ENCODE measurements at regions not wholly inside any gene's neighbourhood (a gene's known extent, or its start where the extent isn't known, plus 50 kb on each side); places are given as distances from the start of the nearest gene placed in this dataset.

GRCh38 chr11:23556163-23556750 lies 696.0 kb upstream of the CCDC179 start:
- Histone ChIP-seq H3K4me3 (ENCODE audit: low read length) (no peak overlapping the region), H3K27ac (ENCODE audit: low read length) (no peak overlapping the region), H2AFZ (ENCODE audit: low read length) (no peak overlapping the region), H3F3A (ENCODE audit: insufficient read depth, low read length) (no peaks in the 10 kb centered on the region), H3K36me3 (replicated peaks; ENCODE audit: insufficient read depth, low read length) (no peaks in the 10 kb centered on the region), H3K9me3 (replicated peaks; ENCODE audit: insufficient read depth, low read length) (no peaks in the 10 kb centered on the region), H3K27me3 (replicated peaks; ENCODE audit: insufficient read depth, low read length) (no peaks in the 10 kb centered on the region), H3K9ac (ENCODE audit: low read length) (no peak overlapping the region), H3K4me2 (ENCODE audit: low read depth, low read length) (no peak overlapping the region), H3K79me2 (ENCODE audit: low read length) (no peaks in the 10 kb centered on the region), H3K9me2 (replicated peaks; ENCODE audit: insufficient read depth, low read length) (no peaks in the 10 kb centered on the region), H4K20me1 (ENCODE audit: insufficient read depth, low read length) (no peaks in the 10 kb centered on the region), H3K4me1 (ENCODE audit: low read length) (no peaks in the 10 kb centered on the region)
- DNase-seq: no peak
- TF ChIP-seq EZH2 (optimal IDR thresholded peaks at IDR 0.05; ENCODE audit: low read depth, low read length) (no peak), EZH2phosphoT487 (IDR thresholded peaks at IDR 0.05; ENCODE audit: low read length) (no peak), CTCF (IDR thresholded peaks at IDR 0.05; ENCODE audit: low read length) (no peak)

DNA sequence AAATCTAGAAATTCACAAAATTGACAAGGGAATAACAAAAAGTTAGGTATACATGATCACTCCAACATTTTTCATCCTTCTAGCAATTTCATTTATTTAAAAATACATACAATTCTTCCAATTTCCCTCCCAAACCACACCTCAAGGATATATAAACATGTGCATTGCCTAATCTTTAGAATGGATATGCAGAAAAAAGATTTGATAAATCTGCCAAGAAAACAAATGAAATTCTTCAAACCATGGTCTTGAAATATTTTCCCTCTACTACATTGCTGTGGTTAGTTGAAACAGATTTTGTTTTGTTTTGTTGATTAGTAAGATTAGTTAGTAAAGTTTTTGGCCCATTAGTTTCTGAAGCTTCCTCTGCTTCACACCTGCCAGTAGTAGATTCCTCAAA lies 703.3 kb upstream of the CCDC179 start:
- Histone ChIP-seq H3K36me3 (replicated peaks; ENCODE audit: insufficient read depth, low read length) (no peaks in the 10 kb centered on the region), H2AFZ (ENCODE audit: low read length) (no peak overlapping the region), H3F3A (ENCODE audit: insufficient read depth, low read length) (peaks cover under 1% of the 10 kb centered on the region), H3K9me3 (replicated peaks; ENCODE audit: insufficient read depth, low read length) (no peaks in the 10 kb centered on the region), H3K4me1 (ENCODE audit: low read length) (peaks cover 9% of the 10 kb centered on the region; the same call in 1 of the 2 replicates), H4K20me1 (ENCODE audit: insufficient read depth, low read length) (no peaks in the 10 kb centered on the region), H3K27ac (ENCODE audit: low read length) (no peak overlapping the region), H3K9me2 (replicated peaks; ENCODE audit: insufficient read depth, low read length) (no peaks in the 10 kb centered on the region), H3K79me2 (ENCODE audit: low read length) (no peaks in the 10 kb centered on the region), H3K4me2 (ENCODE audit: low read depth, low read length) (no peak overlapping the region), H3K9ac (ENCODE audit: low read length) (no peak overlapping the region), H3K4me3 (ENCODE audit: low read length) (no peak overlapping the region), H3K27me3 (replicated peaks; ENCODE audit: insufficient read depth, low read length) (no peaks in the 10 kb centered on the region)
- no peak for DNase-seq
- TF ChIP-seq EZH2phosphoT487 (IDR thresholded peaks at IDR 0.05; ENCODE audit: low read length) (no peak), CTCF (IDR thresholded peaks at IDR 0.05; ENCODE audit: low read length) (no peak), EZH2 (optimal IDR thresholded peaks at IDR 0.05; ENCODE audit: low read depth, low read length) (no peak)

DNA sequence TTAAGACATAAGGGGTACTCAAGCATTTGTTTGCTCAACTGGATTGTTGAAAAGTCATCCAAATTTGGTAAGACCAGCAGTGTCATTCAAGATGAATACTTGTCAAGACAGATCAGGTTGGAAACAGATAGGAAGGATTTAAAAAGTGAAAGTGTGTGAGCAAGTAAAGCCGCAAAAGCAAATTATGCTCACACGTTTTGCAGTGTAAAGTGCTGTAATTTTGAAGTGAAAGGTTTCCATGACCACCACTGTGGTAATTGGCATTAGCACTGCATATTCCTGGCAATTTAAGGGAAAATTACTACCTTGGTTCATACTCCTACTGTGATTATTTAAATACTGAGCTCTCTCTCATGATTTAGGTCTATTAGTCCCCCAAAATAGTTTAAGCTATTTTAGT lies 704.1 kb upstream of the CCDC179 start:
- Histone ChIP-seq H3K27ac (ENCODE audit: low read length) (no peak overlapping the region), H3K9me2 (replicated peaks; ENCODE audit: insufficient read depth, low read length) (no peaks in the 10 kb centered on the region), H3K4me1 (ENCODE audit: low read length) (peaks cover 13% of the 10 kb centered on the region), H4K20me1 (ENCODE audit: insufficient read depth, low read length) (no peaks in the 10 kb centered on the region), H3K27me3 (replicated peaks; ENCODE audit: insufficient read depth, low read length) (no peaks in the 10 kb centered on the region), H3K9me3 (replicated peaks; ENCODE audit: insufficient read depth, low read length) (no peaks in the 10 kb centered on the region), H2AFZ (ENCODE audit: low read length) (no peak overlapping the region), H3F3A (ENCODE audit: insufficient read depth, low read length) (peaks cover 8% of the 10 kb centered on the region), H3K79me2 (ENCODE audit: low read length) (no peaks in the 10 kb centered on the region), H3K36me3 (replicated peaks; ENCODE audit: insufficient read depth, low read length) (no peaks in the 10 kb centered on the region), H3K9ac (ENCODE audit: low read length) (no peak overlapping the region), H3K4me3 (ENCODE audit: low read length) (no peak overlapping the region), H3K4me2 (ENCODE audit: low read depth, low read length) (no peak overlapping the region)
- no peak for DNase-seq
- TF ChIP-seq EZH2 (optimal IDR thresholded peaks at IDR 0.05; ENCODE audit: low read depth, low read length): no peak
- TF ChIP-seq EZH2phosphoT487 (IDR thresholded peaks at IDR 0.05; ENCODE audit: low read length): no peak
- TF ChIP-seq CTCF (IDR thresholded peaks at IDR 0.05; ENCODE audit: low read length): no peak

Measured in MM.1S (cell line).